Mesothelial cell of epicardium (in vitro differentiated cells): ENCODE measurements at regions not wholly inside any gene's neighbourhood (a gene's known extent, or its start where the extent isn't known, plus 50 kb on each side); places are given as distances from the start of the nearest gene placed in this dataset.

Source experiments
- DNase-seq, 2 experiments: peaks; one replicate each; pipeline ENCODE4 v3.0.0; 2021; ENCODE audit warnings: low spot score in 2 of 2; ENCODE audit not compliant: unreplicated experiment in 2 of 2
- H3K27ac Mint-ChIP-seq: 2 replicates; pipeline ENCODE4 v1.8.0; 2021; ENCODE audit warnings: mixed read lengths
- H3K27me3 Mint-ChIP-seq: 2 replicates; pipeline ENCODE4 v1.8.0; 2021; ENCODE audit warnings: low read depth, mixed read lengths
- H3K36me3 Mint-ChIP-seq: 2 replicates; pipeline ENCODE4 v1.8.0; 2021; ENCODE audit warnings: mixed read lengths
- H3K4me1 Mint-ChIP-seq: 2 replicates; pipeline ENCODE4 v1.8.0; 2021; ENCODE audit warnings: mixed read lengths
- H3K4me3 Mint-ChIP-seq: 2 replicates; pipeline ENCODE4 v1.8.0; 2021; ENCODE audit warnings: mild to moderate bottlenecking, moderate library complexity, mixed read lengths
- H3K9me3 Mint-ChIP-seq: 2 replicates; pipeline ENCODE4 v1.8.0; 2021; ENCODE audit warnings: mixed read lengths
- CTCF ChIP-seq: fragments of 200-600 bp; sonication (generic); IDR thresholded peaks from one replicate; pipeline ENCODE4 v1.5.0; 2021; ENCODE audit warnings: antibody characterized with exemption; ENCODE audit not compliant: unreplicated experiment

GRCh38 chr4:136748773-136749172, 783.5 kb downstream of the PCDH18 start:
- Mint-ChIP-seq H3K27ac (no peak overlapping the region), H3K4me3 (no peak overlapping the region), H3K36me3 (peaks cover 4% of the 10 kb centered on the region), H3K27me3 (no peaks in the 10 kb centered on the region), H3K4me1 (no peaks in the 10 kb centered on the region), H3K9me3 (peaks cover 38% of the 10 kb centered on the region)
- no peak for TF ChIP-seq CTCF
- no peak for DNase-seq

GRCh38 chr4:136748165-136748564, 784.1 kb downstream of the PCDH18 start:
- Mint-ChIP-seq H3K4me3 (no peak overlapping the region), H3K36me3 (peaks cover 7% of the 10 kb centered on the region), H3K27me3 (no peaks in the 10 kb centered on the region), H3K4me1 (no peaks in the 10 kb centered on the region), H3K9me3 (peaks cover 44% of the 10 kb centered on the region), H3K27ac (no peak overlapping the region)
- DNase-seq, result no peak
- TF ChIP-seq CTCF, result no peak

- H3K36me3 Mint-ChIP-seq, result peaks cover 9% of the 10 kb centered on the region
- H3K4me1 Mint-ChIP-seq, result no peaks in the 10 kb centered on the region
- H3K27ac Mint-ChIP-seq, result no peak overlapping the region
- H3K4me3 Mint-ChIP-seq, result no peak overlapping the region
- no peak for DNase-seq
- no peak for TF ChIP-seq CTCF
- no peaks in the 10 kb centered on the region for H3K27me3 Mint-ChIP-seq
- peaks cover 36% of the 10 kb centered on the region for H3K9me3 Mint-ChIP-seq
Observed at GRCh38 chr4:136743238-136743637, 789.1 kb downstream of the PCDH18 start.

GRCh38 chr4:136742333-136742732, 790.0 kb downstream of the PCDH18 start:
- H3K36me3 Mint-ChIP-seq, result peaks cover 9% of the 10 kb centered on the region
- no peaks in the 10 kb centered on the region for H3K4me1 Mint-ChIP-seq
- no peak overlapping the region for H3K27ac Mint-ChIP-seq
- H3K9me3 Mint-ChIP-seq, result peaks cover 32% of the 10 kb centered on the region
- H3K27me3 Mint-ChIP-seq, result no peaks in the 10 kb centered on the region
- no peak overlapping the region for H3K4me3 Mint-ChIP-seq
- no peak for TF ChIP-seq CTCF
- no peak for DNase-seq

- TF ChIP-seq CTCF, result no peak
- Mint-ChIP-seq H3K36me3 (peaks cover 9% of the 10 kb centered on the region), H3K4me3 (no peak overlapping the region), H3K27me3 (no peaks in the 10 kb centered on the region), H3K4me1 (no peaks in the 10 kb centered on the region), H3K27ac (no peak overlapping the region), H3K9me3 (peaks cover 32% of the 10 kb centered on the region)
- DNase-seq, result no peak
Observed at GRCh38 chr4:136741468-136741867, 790.8 kb downstream of the PCDH18 start.

GRCh38 chr4:136740326-136740725, 792.0 kb downstream of the PCDH18 start:
- DNase-seq, result no peak
- Mint-ChIP-seq H3K36me3 (peaks cover 9% of the 10 kb centered on the region), H3K27me3 (no peaks in the 10 kb centered on the region), H3K27ac (no peak overlapping the region), H3K9me3 (peaks cover 22% of the 10 kb centered on the region), H3K4me1 (no peaks in the 10 kb centered on the region), H3K4me3 (no peak overlapping the region)
- TF ChIP-seq CTCF, result no peak
